Gastroesophageal sphincter (tissue), 4 donors: ENCODE measurements at regions not wholly inside any gene's neighbourhood (a gene's known extent, or its start where the extent isn't known, plus 50 kb on each side); places are given as distances from the start of the nearest gene placed in this dataset.

Experiments used
- ATAC-seq: fragments of 150-250 bp; one replicate; pipeline ENCODE4 v1.9.1; 2016; ENCODE audit warnings: mild to moderate bottlenecking, moderate library complexity
- H3K27ac ChIP-seq, 4 donors: fragments of 200-600 bp; sonication (generic) in 3 of 4; 1 replicate in 3 of 4; 2 replicates in 1 of 4; pipeline ENCODE4 v1.5.1; 2016 to 2019
- H3K27me3 ChIP-seq: fragments of 200-600 bp; sonication (generic); one replicate; pipeline ENCODE4 v1.5.1; 2019
- H3K36me3 ChIP-seq, 2 donors: fragments of 200-600 bp; sonication (generic); one replicate each; pipeline ENCODE4 v1.5.1; 2019; ENCODE audit warnings: control low read depth in 1 of 2
- H3K4me1 ChIP-seq, 3 donors: fragments of 200-600 bp; sonication (generic); 1 replicate in 2 of 3; 2 replicates in 1 of 3; pipeline ENCODE4 v1.5.1; 2016 to 2019; ENCODE audit warnings: control low read depth in 2 of 3
- H3K4me3 ChIP-seq, 2 donors: fragments of 200-600 bp; sonication (generic); one replicate each; pipeline ENCODE4 v1.5.1; 2019; ENCODE audit warnings: mild to moderate bottlenecking in 1 of 2, moderate library complexity in 1 of 2
- H3K9me3 ChIP-seq, 3 donors: fragments of 200-600 bp; sonication (generic); one replicate each; pipeline ENCODE4 v1.5.1; 2017 to 2019; ENCODE audit warnings: control low read depth in 2 of 3
- EP300 ChIP-seq: sonication (generic); formaldehyde crosslinking; IDR thresholded peaks from one replicate; pipeline ENCODE4 v1.6.1; 2017; ENCODE audit warnings: antibody characterized with exemption, mild to moderate bottlenecking
- POLR2A ChIP-seq, 2 donors: fragments of 450-650 bp; IDR thresholded peaks; one replicate each; pipeline ENCODE4 v1.6.1; 2017; ENCODE audit warnings: antibody characterized with exemption in 2 of 2, mild to moderate bottlenecking in 2 of 2, moderate library complexity in 1 of 2
- POLR2AphosphoS5 ChIP-seq: sonication (generic); formaldehyde crosslinking; IDR thresholded peaks from one replicate; pipeline ENCODE4 v1.6.1; 2017; ENCODE audit warnings: antibody characterized with exemption
- WGBS, 2 donors: methylation state at CpG; one replicate each; pipeline ENCODE4 v1.1.5; 2018; ENCODE audit warnings: low coverage in 1 of 2; 5-methylcytosine and 5-hydroxymethylcytosine counted together
- TF ChIP-seq, protein P1 (sequence below), 4 experiments: fragments of 200-600 bp in 2 of 4; fragments of 450-650 bp in 2 of 4; sonication (generic) in 1 of 4; IDR thresholded peaks; one replicate each; pipeline ENCODE4 v1.5.1; 2017 to 2019; ENCODE audit warnings: antibody characterized with exemption in 4 of 4, mild to moderate bottlenecking in 2 of 4, moderate library complexity in 2 of 4

DNA sequence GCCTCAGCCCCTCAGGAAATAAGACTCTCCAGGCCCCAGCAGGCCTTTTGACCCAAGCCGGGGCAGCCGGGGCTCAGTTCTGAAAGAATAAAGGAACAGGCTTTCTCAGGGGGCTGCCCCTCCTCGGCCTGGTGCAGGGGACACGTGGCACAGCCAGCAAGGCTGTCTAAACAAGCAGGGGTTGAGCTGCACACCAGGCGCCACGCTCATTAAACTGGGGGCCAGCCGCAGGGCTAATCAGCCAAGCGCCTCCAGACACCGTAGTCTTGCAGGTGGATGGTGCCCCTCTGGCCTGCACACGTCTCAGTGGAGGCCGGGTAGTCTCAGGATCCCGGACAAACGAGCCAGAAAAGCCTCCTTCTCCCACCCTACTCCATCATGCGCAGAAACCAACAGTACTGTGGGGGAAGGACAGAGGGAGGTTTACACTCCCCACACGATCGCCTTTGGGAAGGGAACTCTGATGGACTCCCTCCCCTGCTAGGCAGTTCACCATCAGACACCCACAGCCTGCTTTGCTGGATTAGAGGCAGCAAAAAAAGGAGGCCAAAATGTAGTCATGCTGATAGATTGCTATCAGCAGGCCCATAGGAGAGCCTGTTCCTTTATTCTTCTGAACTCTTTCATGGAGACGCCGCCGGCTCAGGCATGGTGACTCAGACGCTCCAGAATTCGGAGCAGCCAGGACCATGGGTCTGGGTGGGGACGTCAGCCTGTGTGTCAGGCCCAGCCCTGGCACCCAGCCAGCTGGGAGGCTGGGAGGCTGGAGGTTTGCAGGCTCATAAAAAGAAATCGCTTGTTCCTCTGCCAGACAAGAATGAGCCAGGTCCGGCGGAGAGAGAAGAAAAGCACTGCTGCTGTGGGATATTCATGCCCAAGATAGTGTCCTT, 342.4 kb downstream of the BCOR start:
- H3K27ac ChIP-seq, result peak overlapping the region; percentile 62 to 87 (median 80)
- H3K4me1 ChIP-seq, result peaks cover 0 to 47% (median 21%) of the 10 kb centered on the region in 3 donors
- no peaks in the 10 kb centered on the region for H3K36me3 ChIP-seq
- H3K4me3 ChIP-seq, result no peak overlapping the region
- TF ChIP-seq, protein P1, sequence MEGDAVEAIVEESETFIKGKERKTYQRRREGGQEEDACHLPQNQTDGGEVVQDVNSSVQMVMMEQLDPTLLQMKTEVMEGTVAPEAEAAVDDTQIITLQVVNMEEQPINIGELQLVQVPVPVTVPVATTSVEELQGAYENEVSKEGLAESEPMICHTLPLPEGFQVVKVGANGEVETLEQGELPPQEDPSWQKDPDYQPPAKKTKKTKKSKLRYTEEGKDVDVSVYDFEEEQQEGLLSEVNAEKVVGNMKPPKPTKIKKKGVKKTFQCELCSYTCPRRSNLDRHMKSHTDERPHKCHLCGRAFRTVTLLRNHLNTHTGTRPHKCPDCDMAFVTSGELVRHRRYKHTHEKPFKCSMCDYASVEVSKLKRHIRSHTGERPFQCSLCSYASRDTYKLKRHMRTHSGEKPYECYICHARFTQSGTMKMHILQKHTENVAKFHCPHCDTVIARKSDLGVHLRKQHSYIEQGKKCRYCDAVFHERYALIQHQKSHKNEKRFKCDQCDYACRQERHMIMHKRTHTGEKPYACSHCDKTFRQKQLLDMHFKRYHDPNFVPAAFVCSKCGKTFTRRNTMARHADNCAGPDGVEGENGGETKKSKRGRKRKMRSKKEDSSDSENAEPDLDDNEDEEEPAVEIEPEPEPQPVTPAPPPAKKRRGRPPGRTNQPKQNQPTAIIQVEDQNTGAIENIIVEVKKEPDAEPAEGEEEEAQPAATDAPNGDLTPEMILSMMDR (IDR thresholded peaks at IDR 0.05), result no peak
- TF ChIP-seq POLR2AphosphoS5 (peak; percentile 75), POLR2A (IDR thresholded peaks at IDR 0.05) (no peak), EP300 (no peak)
- H3K27me3 ChIP-seq, result no peaks in the 10 kb centered on the region
- no peaks in the 10 kb centered on the region for H3K9me3 ChIP-seq
- ATAC-seq, result peak; percentile 92
- WGBS, 2 donors, result 17 to 72% methylated on average over 5 to 7 of the region's 25 CpGs

DNA sequence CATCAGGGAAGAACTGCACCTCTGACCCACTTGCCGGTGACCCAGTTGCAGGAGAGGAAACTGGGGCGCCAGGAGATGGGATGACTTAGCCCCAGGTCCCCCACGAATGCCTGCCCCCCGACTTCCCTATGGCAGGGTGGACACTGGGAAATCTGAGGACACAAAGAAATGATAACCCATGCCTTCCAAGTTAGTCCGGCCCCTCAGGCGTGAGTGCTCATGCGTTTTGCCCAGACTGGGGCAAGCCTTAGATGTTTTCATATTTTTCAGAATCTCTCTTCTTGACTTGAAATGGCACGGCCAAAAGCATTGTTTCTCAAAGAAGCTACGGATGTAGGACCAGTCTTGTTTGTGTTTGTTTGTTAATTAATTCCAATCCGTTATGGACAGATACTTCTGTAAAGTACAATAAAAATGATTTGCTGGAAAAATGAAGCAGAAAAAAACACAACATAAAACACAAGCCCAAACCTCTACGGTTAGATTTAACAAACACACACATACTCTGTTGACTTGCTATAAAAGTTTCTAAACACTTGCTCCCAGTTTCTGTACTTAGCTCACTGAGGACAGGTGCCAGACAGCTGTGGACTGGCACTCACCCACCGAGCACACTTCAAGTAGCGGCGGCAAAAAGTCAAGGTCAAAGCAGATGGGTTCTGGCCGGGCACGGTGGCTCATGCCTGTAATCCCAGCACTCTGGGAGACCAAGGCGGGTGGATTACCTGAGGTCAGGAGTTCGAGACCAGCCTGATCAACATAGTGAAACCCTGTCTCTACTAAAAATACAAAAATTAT, 341.5 kb downstream of the BCOR start:
- WGBS, 2 donors, result 0 to 60% methylated on average over 3 to 12 of the region's 18 CpGs
- Histone ChIP-seq H3K4me1 (peaks cover 0 to 52% (median 21%) of the 10 kb centered on the region in 3 donors), H3K36me3 (no peaks in the 10 kb centered on the region), H3K27ac (peak overlapping the region; percentile 62 to 82 (median 80)), H3K27me3 (no peaks in the 10 kb centered on the region), H3K4me3 (no peak overlapping the region), H3K9me3 (no peaks in the 10 kb centered on the region)
- TF ChIP-seq, protein P1 (IDR thresholded peaks at IDR 0.05), result no peak
- TF ChIP-seq EP300 (no peak), POLR2AphosphoS5 (no peak), POLR2A (IDR thresholded peaks at IDR 0.05) (no peak)
- ATAC-seq, result no peak

DNA sequence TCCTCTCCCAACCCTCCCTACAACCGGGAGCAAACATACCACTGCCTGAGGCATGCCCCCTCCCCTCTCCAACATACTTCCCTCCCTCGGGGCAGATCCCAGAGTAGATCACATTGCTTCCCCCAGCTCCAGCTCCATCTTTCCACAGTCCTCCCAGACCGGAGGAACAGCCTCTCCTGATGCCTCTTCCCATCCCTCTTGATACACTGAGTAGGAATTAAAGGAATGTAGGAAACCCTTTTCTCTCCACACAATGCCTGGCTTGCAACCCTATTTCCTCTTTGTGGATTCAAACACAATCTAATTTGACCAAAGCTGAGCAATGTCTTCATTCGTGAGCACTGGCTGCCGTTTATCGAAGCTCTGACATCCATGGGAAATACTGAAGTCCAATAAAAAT, 339.8 kb downstream of the BCOR start:
- peaks cover 0 to 52% (median 21%) of the 10 kb centered on the region in 3 donors for H3K4me1 ChIP-seq

DNA sequence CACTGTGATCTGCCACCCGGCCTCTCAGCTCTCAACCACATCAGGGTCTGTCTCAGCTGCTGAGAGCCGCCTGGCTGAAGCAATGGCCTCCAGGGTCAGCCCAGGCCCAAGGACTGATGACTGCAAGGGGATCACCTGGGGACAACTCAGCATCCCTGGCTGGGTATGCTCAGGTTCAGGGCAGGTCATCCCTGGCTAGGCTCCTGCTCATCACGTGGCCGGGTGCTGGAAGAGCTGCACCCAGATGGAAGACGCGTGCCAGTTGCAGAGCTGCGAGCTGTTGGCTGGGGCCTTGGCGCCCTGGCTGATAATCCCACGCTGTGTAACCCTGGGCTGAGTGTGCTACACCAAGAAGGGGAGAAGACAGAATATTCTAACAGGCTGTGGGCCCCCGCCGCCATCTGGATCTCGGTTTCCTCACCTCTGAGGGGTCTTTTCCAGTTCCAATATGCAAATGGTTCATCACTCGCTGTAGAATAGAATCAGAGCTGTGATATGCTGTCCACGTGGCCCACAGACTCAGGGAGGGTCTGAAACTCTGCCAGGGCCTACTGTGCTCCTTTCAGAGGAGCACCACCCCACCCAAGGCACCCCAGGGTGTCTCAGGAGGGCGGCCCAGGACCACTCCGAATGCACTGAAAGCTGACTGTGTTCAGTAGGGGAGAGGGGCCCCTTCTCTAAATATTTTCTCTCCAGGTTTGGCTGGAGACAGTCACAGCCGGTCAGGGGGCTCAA, 338.8 kb downstream of the BCOR start:
- no peaks in the 10 kb centered on the region for H3K9me3 ChIP-seq
- 80% methylated on average over 5 of the region's 17 CpGs; no CpG with 5 or more reads in 1 of the 2 donors for WGBS, 2 donors
- no peaks in the 10 kb centered on the region for H3K27me3 ChIP-seq

More for the DNA sequence above, 339.8 kb downstream of the BCOR start:
- H3K27ac ChIP-seq, result peak overlapping the region in 3 of 4 donors; percentile 80 to 82 (median 81)
- H3K36me3 ChIP-seq, result no peaks in the 10 kb centered on the region
- ATAC-seq, result no peak
- no peak for TF ChIP-seq POLR2AphosphoS5
- no peaks in the 10 kb centered on the region for H3K9me3 ChIP-seq
- no peaks in the 10 kb centered on the region for H3K27me3 ChIP-seq
- 30 to 53% methylated on average over 2 to 3 of the region's 6 CpGs for WGBS, 2 donors
- no peak overlapping the region for H3K4me3 ChIP-seq

More for the DNA sequence above, 338.8 kb downstream of the BCOR start:
- TF ChIP-seq POLR2AphosphoS5 (no peak), POLR2A (IDR thresholded peaks at IDR 0.05) (no peak), EP300 (no peak)
- TF ChIP-seq, protein P1 (IDR thresholded peaks at IDR 0.05), result no peak
- peaks cover 0 to 52% (median 21%) of the 10 kb centered on the region in 3 donors for H3K4me1 ChIP-seq
- no peak for ATAC-seq
- H3K27ac ChIP-seq, result peak overlapping the region in 3 of 4 donors; percentile 80 to 82 (median 81)
- H3K4me3 ChIP-seq, result no peak overlapping the region
- no peaks in the 10 kb centered on the region for H3K36me3 ChIP-seq
